SK-MEL-5 (cell line): ENCODE measurements at regions not wholly inside any gene's neighbourhood (a gene's known extent, or its start where the extent isn't known, plus 50 kb on each side); places are given as distances from the start of the nearest gene placed in this dataset.

Experiments
- DNase-seq: peaks from one replicate; pipeline ENCODE4 v3.0.0-alpha.2; 2016; ENCODE audit warnings: low read depth, low spot score
- in situ Hi-C: cut with HindIII; loops from 2 replicates; pipeline ENCODE4 v1.10.0; 2016; ENCODE audit warnings: low sequenced_read_pairs, high pct_unique_total_duplicates, low pct_unique_long_range_greater_than_20kb

GRCh38 chr11:111157571-111157970 lies 88.0 kb upstream of the POU2AF2 start:
- DNase-seq = no peak
- in situ Hi-C loops = no loop called here

- no peak for DNase-seq
- in situ Hi-C loops = no loop called here
Measured at GRCh38 chr11:111155021-111155420, 90.5 kb upstream of the POU2AF2 start.

- no peak for DNase-seq
- in situ Hi-C loops = no loop called here
Measured at GRCh38 chr11:111153194-111153593, 92.3 kb upstream of the POU2AF2 start.

GRCh38 chr11:111148953-111149352 lies 96.6 kb upstream of the POU2AF2 start:
- in situ Hi-C loops = no loop called here
- no peak for DNase-seq

GRCh38 chr11:111148121-111148520 lies 97.4 kb upstream of the POU2AF2 start:
- no peak for DNase-seq
- in situ Hi-C loops = no loop called here

GRCh38 chr11:111137846-111138245 lies 107.7 kb upstream of the POU2AF2 start:
- in situ Hi-C loops = no loop called here
- DNase-seq = no peak

GRCh38 chr11:111135778-111136570 lies 109.6 kb upstream of the POU2AF2 start:
- in situ Hi-C loops = no loop called here
- no peak for DNase-seq

GRCh38 chr11:111135101-111135500 lies 110.4 kb upstream of the POU2AF2 start:
- no peak for DNase-seq
- in situ Hi-C loops = no loop called here

GRCh38 chr11:111128076-111128870 lies 117.3 kb upstream of the POU2AF2 start:
- in situ Hi-C loops = no loop called here
- DNase-seq = no peak

GRCh38 chr11:111124724-111125123 lies 120.8 kb upstream of the POU2AF2 start:
- no peak for DNase-seq
- in situ Hi-C loops = no loop called here

- in situ Hi-C loops = no loop called here
Measured at GRCh38 chr11:111123463-111124398, 121.8 kb upstream of the POU2AF2 start.

GRCh38 chr11:111120696-111121302 lies 124.7 kb upstream of the POU2AF2 start:
- in situ Hi-C loops = no loop called here
- no peak for DNase-seq

More at GRCh38 chr11:111123463-111124398, 121.8 kb upstream of the POU2AF2 start:
- DNase-seq = no peak

- DNase-seq = no peak
- in situ Hi-C loops = no loop called here
Measured at GRCh38 chr11:111120161-111120560, 125.4 kb upstream of the POU2AF2 start.

GRCh38 chr11:111119751-111120150 lies 125.8 kb upstream of the POU2AF2 start:
- in situ Hi-C loops = no loop called here
- no peak for DNase-seq

GRCh38 chr11:111115890-111116289 lies 129.6 kb upstream of the POU2AF2 start:
- in situ Hi-C loops = no loop called here
- DNase-seq = no peak

GRCh38 chr11:111114091-111114490 lies 131.4 kb upstream of the POU2AF2 start:
- DNase-seq = no peak
- in situ Hi-C loops = no loop called here

GRCh38 chr11:111112614-111113013 lies 132.9 kb upstream of the POU2AF2 start:
- no peak for DNase-seq
- in situ Hi-C loops = no loop called here
